Stomach (tissue), 4 donors: ENCODE measurements at regions not wholly inside any gene's neighbourhood (a gene's known extent, or its start where the extent isn't known, plus 50 kb on each side); places are given as distances from the start of the nearest gene placed in this dataset.

Source experiments
- CTCF ChIP-seq, 7 experiments: fragments of 450-650 bp in 4 of 7; fragments of 200-600 bp in 3 of 7; sonication (generic) in 3 of 7; IDR thresholded peaks; one replicate each; pipeline ENCODE4 v1.5.1; 2016 to 2019; ENCODE audit warnings: antibody characterized with exemption in 7 of 7, control low read depth in 2 of 7, mild to moderate bottlenecking in 1 of 7
- EP300 ChIP-seq: sonication (generic); formaldehyde crosslinking; IDR thresholded peaks from one replicate; pipeline ENCODE4 v1.6.1; 2017; ENCODE audit warnings: antibody characterized with exemption
- POLR2A ChIP-seq, 4 donors: fragments of 450-650 bp; IDR thresholded peaks; one replicate each; pipeline ENCODE4 v1.6.1; 2016; ENCODE audit warnings: antibody characterized with exemption in 4 of 4, control low read depth in 2 of 4, mild to moderate bottlenecking in 1 of 4, moderate library complexity in 1 of 4

- TF ChIP-seq CTCF (IDR thresholded peaks at IDR 0.05) (no peak), POLR2A (IDR thresholded peaks at IDR 0.05) (no peak), EP300 (no peak)
These were observed 134.3 kb upstream of the C11orf58 start for GRCh38 chr11:16603890-16604793.
